ENCODE measurements at regions not wholly inside any gene's neighbourhood (a gene's known extent, or its start where the extent isn't known, plus 50 kb on each side); places are given as distances from the start of the nearest gene placed in this dataset.

GRCh38 chr6:9984607-9985006 is 430.3 kb downstream of the TFAP2A start:
- TF ChIP-seq POLR2A (IDR thresholded peaks at IDR 0.05), result no peak
- TF ChIP-seq, protein P1, sequence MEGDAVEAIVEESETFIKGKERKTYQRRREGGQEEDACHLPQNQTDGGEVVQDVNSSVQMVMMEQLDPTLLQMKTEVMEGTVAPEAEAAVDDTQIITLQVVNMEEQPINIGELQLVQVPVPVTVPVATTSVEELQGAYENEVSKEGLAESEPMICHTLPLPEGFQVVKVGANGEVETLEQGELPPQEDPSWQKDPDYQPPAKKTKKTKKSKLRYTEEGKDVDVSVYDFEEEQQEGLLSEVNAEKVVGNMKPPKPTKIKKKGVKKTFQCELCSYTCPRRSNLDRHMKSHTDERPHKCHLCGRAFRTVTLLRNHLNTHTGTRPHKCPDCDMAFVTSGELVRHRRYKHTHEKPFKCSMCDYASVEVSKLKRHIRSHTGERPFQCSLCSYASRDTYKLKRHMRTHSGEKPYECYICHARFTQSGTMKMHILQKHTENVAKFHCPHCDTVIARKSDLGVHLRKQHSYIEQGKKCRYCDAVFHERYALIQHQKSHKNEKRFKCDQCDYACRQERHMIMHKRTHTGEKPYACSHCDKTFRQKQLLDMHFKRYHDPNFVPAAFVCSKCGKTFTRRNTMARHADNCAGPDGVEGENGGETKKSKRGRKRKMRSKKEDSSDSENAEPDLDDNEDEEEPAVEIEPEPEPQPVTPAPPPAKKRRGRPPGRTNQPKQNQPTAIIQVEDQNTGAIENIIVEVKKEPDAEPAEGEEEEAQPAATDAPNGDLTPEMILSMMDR (IDR thresholded peaks at IDR 0.05), result no peak
- no peak overlapping the region for H3K4me3 ChIP-seq
- H3K9me3 ChIP-seq (replicated peaks in 1 of 3), result no peaks in the 10 kb centered on the region
- H3K36me3 ChIP-seq (replicated peaks in 1 of 2), result no peaks in the 10 kb centered on the region
- DNase-seq, result no peak
- no peaks in the 10 kb centered on the region for H3K27me3 ChIP-seq
- H3K27ac ChIP-seq, result no peak overlapping the region
- intact Hi-C loops (cut with DNase I), result no loop called here
- H3K4me1 ChIP-seq (replicated peaks in 1 of 2), result no peaks in the 10 kb centered on the region

DNA sequence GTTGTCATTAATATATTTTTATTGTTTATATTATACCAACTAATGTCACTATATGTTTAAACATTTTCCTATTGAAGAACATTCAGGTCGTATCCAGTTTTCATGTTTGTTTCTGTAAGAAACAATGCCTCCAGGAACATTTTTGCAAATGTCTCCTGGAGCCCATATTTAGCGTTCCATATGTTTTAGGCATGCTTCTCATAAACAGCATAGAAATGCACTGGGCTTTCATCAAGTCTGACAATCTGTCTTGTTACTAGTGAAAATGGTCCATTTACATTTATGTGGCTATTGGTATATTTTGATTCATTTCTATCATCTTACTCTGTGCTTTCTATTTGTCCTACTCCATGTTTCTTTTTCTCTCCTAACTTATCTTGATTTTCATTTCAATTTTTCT is 431.7 kb downstream of the TFAP2A start:
- no peaks in the 10 kb centered on the region for H3K4me1 ChIP-seq (replicated peaks in 1 of 2)
- no peak overlapping the region for H3K4me3 ChIP-seq
- intact Hi-C loops (cut with DNase I), result no loop called here
- TF ChIP-seq, protein P1 (IDR thresholded peaks at IDR 0.05), result no peak
- H3K36me3 ChIP-seq (replicated peaks in 1 of 2), result no peaks in the 10 kb centered on the region
- 74 to 83% (median 79%) methylated on average over 2 of the region's 2 CpGs for WGBS, 4 donors
- no peaks in the 10 kb centered on the region for H3K27me3 ChIP-seq
- no peak for DNase-seq
- no peaks in the 10 kb centered on the region for H3K9me3 ChIP-seq (replicated peaks in 1 of 3)
- H3K27ac ChIP-seq, result no peak overlapping the region

DNA sequence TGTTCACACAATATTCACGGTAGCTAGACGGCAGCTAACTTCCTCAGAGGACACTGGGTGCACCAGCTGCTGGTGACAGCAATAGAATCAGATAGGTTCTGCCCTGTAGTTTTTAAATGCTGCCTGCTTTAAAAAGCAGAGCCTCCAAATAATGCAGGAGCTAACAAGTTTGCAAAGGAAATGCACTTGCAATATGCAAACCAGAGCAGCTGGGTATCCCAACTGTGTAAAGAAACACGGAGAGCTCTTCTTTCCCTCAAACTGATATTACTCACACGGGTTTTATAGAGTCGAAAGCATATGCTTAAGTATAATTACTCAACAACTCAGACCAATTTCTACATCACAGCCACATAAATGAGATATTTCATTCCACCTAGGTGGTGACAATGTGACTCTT is 432.7 kb downstream of the TFAP2A start:
- Histone ChIP-seq H3K36me3 (replicated peaks in 1 of 2) (no peaks in the 10 kb centered on the region), H3K9me3 (replicated peaks in 1 of 3) (no peaks in the 10 kb centered on the region), H3K27ac (no peak overlapping the region), H3K27me3 (no peaks in the 10 kb centered on the region), H3K4me1 (replicated peaks in 1 of 2) (no peaks in the 10 kb centered on the region), H3K4me3 (no peak overlapping the region)
- WGBS, 4 donors, result 46 to 74% (median 61%) methylated on average over 5 of the region's 5 CpGs
- intact Hi-C loops (cut with DNase I), result no loop called here
- no peak for TF ChIP-seq POLR2A (IDR thresholded peaks at IDR 0.05)
- TF ChIP-seq, protein P1 (IDR thresholded peaks at IDR 0.05), result no peak
- DNase-seq, result no peak

DNA sequence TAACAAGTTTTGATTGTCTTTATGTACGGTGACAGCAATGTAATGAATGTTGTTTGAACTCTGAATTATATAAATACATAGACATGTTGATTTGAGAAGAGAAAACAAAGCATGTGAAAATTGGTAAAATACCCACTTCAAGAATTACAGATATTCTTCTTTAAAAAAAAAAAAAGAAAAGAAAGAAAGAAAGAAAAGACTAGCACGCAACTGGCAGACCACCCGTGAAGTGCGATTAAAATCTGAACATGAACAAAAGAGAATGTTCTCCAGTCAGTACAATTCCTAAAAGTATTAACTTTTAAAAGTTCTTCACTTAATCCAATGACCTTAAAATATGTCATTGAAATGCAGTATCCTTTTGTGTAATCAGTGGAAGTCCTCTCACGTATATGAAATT is 434.9 kb downstream of the TFAP2A start:
- Histone ChIP-seq H3K9me3 (replicated peaks in 1 of 3) (no peaks in the 10 kb centered on the region), H3K4me3 (no peak overlapping the region), H3K4me1 (replicated peaks in 1 of 2) (no peaks in the 10 kb centered on the region), H3K27ac (no peak overlapping the region), H3K27me3 (no peaks in the 10 kb centered on the region), H3K36me3 (replicated peaks in 1 of 2) (no peaks in the 10 kb centered on the region)
- TF ChIP-seq, protein P1 (IDR thresholded peaks at IDR 0.05), result no peak
- TF ChIP-seq POLR2A (IDR thresholded peaks at IDR 0.05), result no peak
- 73 to 87% (median 76%) methylated on average over 5 of the region's 5 CpGs for WGBS, 4 donors
- intact Hi-C loops (cut with DNase I), result no loop called here
- DNase-seq, result no peak
